GM23248 (cell line): ENCODE measurements at regions not wholly inside any gene's neighbourhood (a gene's known extent, or its start where the extent isn't known, plus 50 kb on each side); places are given as distances from the start of the nearest gene placed in this dataset.

Experiments
- EZH2 ChIP-seq: fragments of 200-600 bp; sonication (generic); IDR thresholded peaks from 2 replicates; pipeline ENCODE4 v1.6.1; 2018; ENCODE audit warnings: antibody characterized with exemption, mild to moderate bottlenecking; ENCODE audit not compliant: insufficient read depth, poor library complexity, severe bottlenecking
- EZH2phosphoT487 ChIP-seq: fragments of 200-600 bp; sonication (generic); IDR thresholded peaks from 2 replicates; pipeline ENCODE4 v1.6.1; 2018; ENCODE audit warnings: antibody characterized with exemption, moderate library complexity, mild to moderate bottlenecking, low read depth; ENCODE audit not compliant: insufficient read depth

DNA sequence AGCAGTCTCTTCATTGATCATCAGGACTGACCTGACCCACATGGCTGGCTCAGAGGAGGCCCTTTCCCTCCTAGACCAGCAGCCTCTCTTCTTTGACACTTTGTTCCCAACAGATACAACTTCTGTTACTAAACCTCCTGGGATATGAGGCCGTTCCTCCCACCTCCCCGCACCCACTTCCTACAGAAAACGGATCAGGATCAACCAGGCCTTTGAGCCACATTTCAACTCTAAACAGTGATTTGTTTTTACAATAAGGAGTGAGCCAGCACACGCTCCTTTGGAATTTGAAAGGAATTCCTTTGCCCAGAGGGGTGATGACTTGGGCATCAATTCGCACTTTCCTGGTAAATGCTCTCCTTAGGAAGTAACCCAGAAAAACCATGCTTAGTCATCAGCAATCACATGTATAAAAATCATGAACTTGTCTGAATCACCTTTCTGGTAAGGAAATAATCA lies 180.4 kb downstream of the FAM124B start:
- peak; percentile 87 for TF ChIP-seq EZH2phosphoT487
- no peak for TF ChIP-seq EZH2
